ENCODE measurements at regions not wholly inside any gene's neighbourhood (a gene's known extent, or its start where the extent isn't known, plus 50 kb on each side); places are given as distances from the start of the nearest gene placed in this dataset.

GRCh38 chr6:74320715-74321114, 624.7 kb downstream of the CD109 start:
- H3K27ac ChIP-seq (ENCODE audit: low read length in 2 of 2), result no peak overlapping the region
- no peak overlapping the region for H3K4me3 ChIP-seq (ENCODE audit: control extremely low read depth in 1 of 5, extremely low read depth in 1 of 5, insufficient read depth in 1 of 5, low read depth in 2 of 5, low read length in 4 of 5)
- TF ChIP-seq, protein P1, sequence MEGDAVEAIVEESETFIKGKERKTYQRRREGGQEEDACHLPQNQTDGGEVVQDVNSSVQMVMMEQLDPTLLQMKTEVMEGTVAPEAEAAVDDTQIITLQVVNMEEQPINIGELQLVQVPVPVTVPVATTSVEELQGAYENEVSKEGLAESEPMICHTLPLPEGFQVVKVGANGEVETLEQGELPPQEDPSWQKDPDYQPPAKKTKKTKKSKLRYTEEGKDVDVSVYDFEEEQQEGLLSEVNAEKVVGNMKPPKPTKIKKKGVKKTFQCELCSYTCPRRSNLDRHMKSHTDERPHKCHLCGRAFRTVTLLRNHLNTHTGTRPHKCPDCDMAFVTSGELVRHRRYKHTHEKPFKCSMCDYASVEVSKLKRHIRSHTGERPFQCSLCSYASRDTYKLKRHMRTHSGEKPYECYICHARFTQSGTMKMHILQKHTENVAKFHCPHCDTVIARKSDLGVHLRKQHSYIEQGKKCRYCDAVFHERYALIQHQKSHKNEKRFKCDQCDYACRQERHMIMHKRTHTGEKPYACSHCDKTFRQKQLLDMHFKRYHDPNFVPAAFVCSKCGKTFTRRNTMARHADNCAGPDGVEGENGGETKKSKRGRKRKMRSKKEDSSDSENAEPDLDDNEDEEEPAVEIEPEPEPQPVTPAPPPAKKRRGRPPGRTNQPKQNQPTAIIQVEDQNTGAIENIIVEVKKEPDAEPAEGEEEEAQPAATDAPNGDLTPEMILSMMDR (IDR thresholded peaks at IDR 0.05), result no peak
- no peak for TF ChIP-seq EZH2 (IDR thresholded peaks at IDR 0.05; ENCODE audit: borderline replicate concordance, insufficient read depth, low read depth, low read length, poor library complexity, severe bottlenecking)
- H4K20me1 ChIP-seq (ENCODE audit: control insufficient read depth, insufficient read depth, low read length, poor library complexity, severe bottlenecking), result no peaks in the 10 kb centered on the region
- ATAC-seq (ENCODE audit: low read depth) (no peak), DNase-seq (no peak)
- ChIA-PET CTCF (no interaction called here), POLR2A (no interaction called here)
- no peak overlapping the region for H3K9ac ChIP-seq (ENCODE audit: low read length)
- Mint-ChIP-seq H3K9me3 (ENCODE audit: insufficient read depth) (no peaks in the 10 kb centered on the region), H3K4me3 (no peak overlapping the region), H3K27ac (no peak overlapping the region), H3K4me1 (no peaks in the 10 kb centered on the region), H3K27me3 (no peaks in the 10 kb centered on the region)
- no peaks in the 10 kb centered on the region for H3K4me1 ChIP-seq (ENCODE audit: control insufficient read depth in 2 of 2, insufficient read depth in 2 of 2, low read length in 2 of 2)
- H3K4me2 ChIP-seq (replicated peaks; ENCODE audit: low read depth, low read length, poor library complexity, severe bottlenecking), result no peak overlapping the region
- H3K9me3 ChIP-seq (ENCODE audit: control extremely low read depth in 1 of 3, control insufficient read depth in 2 of 3, insufficient read depth in 1 of 3, low read length in 2 of 3), result peaks cover 0 to 2% (median 0%) of the 10 kb centered on the region in 3 donors
- H2AFZ ChIP-seq (ENCODE audit: insufficient read depth, low read depth, low read length, poor library complexity, severe bottlenecking), result no peak overlapping the region
- no peaks in the 10 kb centered on the region for H3K27me3 ChIP-seq (replicated peaks in 1 of 4; ENCODE audit: control extremely low read depth in 1 of 4, control insufficient read depth in 3 of 4, insufficient read depth in 4 of 4, low read length in 3 of 4)
- no peaks in the 10 kb centered on the region for H3K36me3 ChIP-seq (replicated peaks in 1 of 2; ENCODE audit: control extremely low read depth in 1 of 2, control insufficient read depth in 1 of 2, extremely low read depth in 1 of 2, insufficient read depth in 2 of 2, low read length in 1 of 2)
- intact Hi-C loops (cut with micrococcal nuclease), result no loop called here
- H3K79me2 ChIP-seq (ENCODE audit: control insufficient read depth, insufficient read depth, low read length), result no peaks in the 10 kb centered on the region

GRCh38 chr6:74320074-74320473, 624.1 kb downstream of the CD109 start:
- H3K27me3 Mint-ChIP-seq, result no peaks in the 10 kb centered on the region

More at GRCh38 chr6:74320074-74320473, 624.1 kb downstream of the CD109 start:
- ATAC-seq (ENCODE audit: low read depth) (no peak), DNase-seq (no peak)
- H3K9me3 ChIP-seq (ENCODE audit: control extremely low read depth in 1 of 3, control insufficient read depth in 2 of 3, insufficient read depth in 1 of 3, low read length in 2 of 3), result no peaks in the 10 kb centered on the region
- H3K27me3 ChIP-seq (replicated peaks in 1 of 4; ENCODE audit: control extremely low read depth in 1 of 4, control insufficient read depth in 3 of 4, insufficient read depth in 4 of 4, low read length in 3 of 4), result no peaks in the 10 kb centered on the region
- TF ChIP-seq, protein P1 (IDR thresholded peaks at IDR 0.05), result no peak
- TF ChIP-seq EZH2 (IDR thresholded peaks at IDR 0.05; ENCODE audit: borderline replicate concordance, insufficient read depth, low read depth, low read length, poor library complexity, severe bottlenecking), result no peak
- ChIA-PET CTCF (no interaction called here), POLR2A (no interaction called here)
- H3K27ac ChIP-seq (ENCODE audit: low read length in 2 of 2), result no peak overlapping the region
- no peak overlapping the region for H2AFZ ChIP-seq (ENCODE audit: insufficient read depth, low read depth, low read length, poor library complexity, severe bottlenecking)
- Mint-ChIP-seq H3K27ac (no peak overlapping the region), H3K4me3 (no peak overlapping the region), H3K9me3 (ENCODE audit: insufficient read depth) (no peaks in the 10 kb centered on the region), H3K4me1 (no peaks in the 10 kb centered on the region)
- H3K79me2 ChIP-seq (ENCODE audit: control insufficient read depth, insufficient read depth, low read length), result no peaks in the 10 kb centered on the region
- no peaks in the 10 kb centered on the region for H4K20me1 ChIP-seq (ENCODE audit: control insufficient read depth, insufficient read depth, low read length, poor library complexity, severe bottlenecking)
- H3K4me2 ChIP-seq (replicated peaks; ENCODE audit: low read depth, low read length, poor library complexity, severe bottlenecking), result no peak overlapping the region
- intact Hi-C loops (cut with micrococcal nuclease), result no loop called here
- H3K9ac ChIP-seq (ENCODE audit: low read length), result no peak overlapping the region
- H3K36me3 ChIP-seq (replicated peaks in 1 of 2; ENCODE audit: control extremely low read depth in 1 of 2, control insufficient read depth in 1 of 2, extremely low read depth in 1 of 2, insufficient read depth in 2 of 2, low read length in 1 of 2), result no peaks in the 10 kb centered on the region
- no peak overlapping the region for H3K4me3 ChIP-seq (ENCODE audit: control extremely low read depth in 1 of 5, extremely low read depth in 1 of 5, insufficient read depth in 1 of 5, low read depth in 2 of 5, low read length in 4 of 5)
- no peaks in the 10 kb centered on the region for H3K4me1 ChIP-seq (ENCODE audit: control insufficient read depth in 2 of 2, insufficient read depth in 2 of 2, low read length in 2 of 2)
